Neuronal stem cell (in vitro differentiated cells): ENCODE measurements at regions not wholly inside any gene's neighbourhood (a gene's known extent, or its start where the extent isn't known, plus 50 kb on each side); places are given as distances from the start of the nearest gene placed in this dataset.
A peak's percentile ranks its signal among the peaks of the same experiment; 100 is the strongest.
"Not testable (repeated sequence)": the region's sequence is repeated elsewhere in the genome, so short reads cannot be mapped to it uniquely, and the experiment has no call there.

Experiments used
- DNase-seq: peaks from one replicate; pipeline ENCODE4 v3.0.0-alpha.2; 2013; ENCODE audit warnings: low spot score
- H2AFZ ChIP-seq: one replicate; pipeline ENCODE4 v1.6.1; 2013; ENCODE audit warnings: mild to moderate bottlenecking, low read length, inconsistent platforms
- H2AK5ac ChIP-seq: 2 replicates; pipeline ENCODE4 v1.6.1; 2013; ENCODE audit warnings: low read depth, mild to moderate bottlenecking, inconsistent platforms, low read length, moderate library complexity, mixed read lengths
- H2BK120ac ChIP-seq: 2 replicates; pipeline ENCODE4 v1.6.1; 2013; ENCODE audit warnings: low read depth, mild to moderate bottlenecking, inconsistent platforms, low read length, moderate library complexity, mixed read lengths
- H2BK12ac ChIP-seq: one replicate; pipeline ENCODE4 v1.6.1; 2013; ENCODE audit warnings: low read length, inconsistent platforms
- H2BK15ac ChIP-seq: 2 replicates; pipeline ENCODE4 v1.6.1; 2013; ENCODE audit warnings: mild to moderate bottlenecking, low read length, inconsistent platforms, mixed read lengths
- H2BK5ac ChIP-seq: one replicate; pipeline ENCODE4 v1.6.1; 2013; ENCODE audit warnings: inconsistent platforms, mild to moderate bottlenecking, low read length, moderate library complexity
- H3K14ac ChIP-seq: one replicate; pipeline ENCODE4 v1.6.1; 2013; ENCODE audit warnings: low read length, inconsistent platforms
- H3K18ac ChIP-seq: 2 replicates; pipeline ENCODE4 v1.6.1; 2013; ENCODE audit warnings: low read length, inconsistent platforms
- H3K23ac ChIP-seq: 2 replicates; pipeline ENCODE4 v1.6.1; 2013; ENCODE audit warnings: low read depth, mild to moderate bottlenecking, mixed read lengths, low read length, inconsistent platforms; ENCODE audit not compliant: poor library complexity
- H3K27ac ChIP-seq: replicated peaks from 3 replicates; pipeline ENCODE4 v1.5.1; 2013; ENCODE audit warnings: low read length, inconsistent platforms
- H3K27me3 ChIP-seq, 3 experiments: 2 replicates each; pipeline ENCODE4 v1.6.1; 2013; ENCODE audit warnings: low read length in 3 of 3, mild to moderate bottlenecking in 2 of 3, inconsistent platforms in 1 of 3, low read depth in 1 of 3, mixed read lengths in 1 of 3, moderate library complexity in 1 of 3; ENCODE audit not compliant: control insufficient read depth in 3 of 3, insufficient read depth in 3 of 3
- H3K36me3 ChIP-seq, 2 donors: replicated peaks in 1 of 2; 2 replicates each; pipeline ENCODE4 v1.6.1; 2013; ENCODE audit warnings: low read length in 2 of 2; ENCODE audit not compliant: control insufficient read depth in 2 of 2, insufficient read depth in 2 of 2
- H3K4ac ChIP-seq: 2 replicates; pipeline ENCODE4 v1.6.1; 2013; ENCODE audit warnings: inconsistent platforms, mild to moderate bottlenecking, low read length, moderate library complexity
- H3K4me1 ChIP-seq, 2 donors: 1 replicate in 1 of 2; 2 replicates in 1 of 2; pipeline ENCODE4 v1.6.1; 2013; ENCODE audit warnings: low read length in 2 of 2, low read depth in 1 of 2; ENCODE audit not compliant: control insufficient read depth in 2 of 2, insufficient read depth in 1 of 2
- H3K4me2 ChIP-seq: one replicate; pipeline ENCODE4 v1.6.1; 2013; ENCODE audit warnings: mild to moderate bottlenecking, low read length, inconsistent platforms; ENCODE audit not compliant: insufficient read depth, poor library complexity, severe bottlenecking
- H3K4me3 ChIP-seq, 2 donors: 2 replicates each; pipeline ENCODE4 v1.5.1; 2013; ENCODE audit warnings: low read length in 2 of 2, mild to moderate bottlenecking in 2 of 2, inconsistent platforms in 1 of 2, moderate library complexity in 1 of 2
- H3K79me1 ChIP-seq: one replicate; pipeline ENCODE4 v1.6.1; 2013; ENCODE audit warnings: low read depth, mild to moderate bottlenecking, inconsistent platforms, low read length, moderate library complexity
- H3K9ac ChIP-seq: one replicate; pipeline ENCODE4 v1.6.1; 2013; ENCODE audit warnings: mild to moderate bottlenecking, low read depth, low read length, inconsistent platforms; ENCODE audit not compliant: poor library complexity
- H3K9me3 ChIP-seq, 2 donors: replicated peaks in 1 of 2; 2 replicates each; pipeline versions ENCODE3 to v1.6.1; 2013; ENCODE audit warnings: low read length in 2 of 2, mild to moderate bottlenecking in 2 of 2, inconsistent platforms in 1 of 2, low read depth in 1 of 2, mixed read lengths in 1 of 2, moderate library complexity in 1 of 2; ENCODE audit not compliant: control insufficient read depth in 2 of 2, insufficient read depth in 1 of 2
- H4K8ac ChIP-seq: one replicate; pipeline ENCODE4 v1.6.1; 2013; ENCODE audit warnings: low read depth, mild to moderate bottlenecking, inconsistent platforms, low read length, moderate library complexity
- H4K91ac ChIP-seq: one replicate; pipeline ENCODE4 v1.6.1; 2013; ENCODE audit warnings: low read length, low read depth, mild to moderate bottlenecking, inconsistent platforms; ENCODE audit not compliant: poor library complexity
- WGBS, 2 donors: extraction: QIAGEN DNeasy Blood & Tissue Kit; methylation state at CpG; one replicate each; pipeline ENCODE4 v1.1.7; 2013; ENCODE audit warnings: missing lambda C conversion rate in 2 of 2, mixed read lengths in 1 of 2; ENCODE audit not compliant: insufficient read length in 2 of 2, insufficient replicate concordance in 1 of 2; ENCODE audit errors: extremely low coverage in 2 of 2; 5-methylcytosine and 5-hydroxymethylcytosine counted together

DNA sequence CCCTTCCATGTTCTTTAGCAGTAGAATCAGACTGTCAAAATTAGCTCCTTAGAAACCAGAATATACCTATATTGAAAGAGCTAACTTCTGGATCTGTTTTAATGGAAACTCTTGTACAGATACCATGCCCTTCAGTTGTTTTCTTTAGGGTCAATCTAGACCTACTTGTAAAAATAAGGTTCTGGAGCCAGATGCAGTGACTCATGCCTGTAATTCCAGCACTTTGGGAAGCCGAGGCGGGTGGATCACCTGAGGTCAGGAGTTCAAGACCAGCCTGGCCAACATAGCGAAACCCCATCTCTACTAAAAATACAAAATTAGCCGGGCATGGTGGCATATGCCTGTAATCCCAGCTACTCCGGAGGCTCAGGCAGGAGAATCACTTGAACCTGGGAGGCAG, 146.0 kb upstream of the SOD1 start:
- not testable (repeated sequence) for H3K14ac ChIP-seq, H2AFZ ChIP-seq, H4K8ac ChIP-seq, DNase-seq, H3K27ac ChIP-seq, H3K23ac ChIP-seq, H2BK12ac ChIP-seq, H4K91ac ChIP-seq, H2AK5ac ChIP-seq, H3K18ac ChIP-seq, H2BK15ac ChIP-seq, H2BK120ac ChIP-seq, H3K79me1 ChIP-seq, H2BK5ac ChIP-seq, H3K27me3 ChIP-seq, H3K4me2 ChIP-seq, H3K4me3 ChIP-seq, H3K4ac ChIP-seq, H3K9me3 ChIP-seq, H3K9ac ChIP-seq
- Histone ChIP-seq H3K4me1 (peaks cover 2 to 16% of the 10 kb centered on the region in 2 donors), H3K36me3 (peaks cover 0 to 16% of the 10 kb centered on the region in 2 donors)
- no CpG with 5 or more reads among the region's 5 CpGs for WGBS, 2 donors

DNA sequence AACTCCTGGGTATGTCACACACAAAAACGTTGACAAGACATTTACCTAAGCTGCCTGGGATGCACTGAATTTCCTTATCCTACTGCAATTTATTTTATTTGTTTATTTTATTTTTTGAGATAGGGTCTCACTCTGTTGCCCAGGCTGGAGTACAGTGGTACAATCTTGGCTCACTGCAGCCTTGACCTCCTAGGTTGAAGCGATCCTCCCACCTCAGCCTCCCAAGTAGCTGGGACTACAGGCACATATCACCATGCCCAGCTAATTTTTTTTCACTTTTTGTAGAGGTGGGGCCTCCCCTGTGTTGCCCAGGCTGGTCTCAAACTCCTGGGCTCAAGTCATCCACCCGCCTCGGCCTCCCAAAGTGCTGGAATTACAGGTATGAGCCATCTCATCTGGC, 147.5 kb upstream of the SOD1 start:
- not testable (repeated sequence) for H3K4ac ChIP-seq, H3K4me3 ChIP-seq, H3K27me3 ChIP-seq, H2BK12ac ChIP-seq, H2BK120ac ChIP-seq, H3K23ac ChIP-seq, H3K14ac ChIP-seq, H2AK5ac ChIP-seq, H3K27ac ChIP-seq, H3K9me3 ChIP-seq, H3K18ac ChIP-seq, H4K8ac ChIP-seq, H2BK5ac ChIP-seq, H3K4me2 ChIP-seq, H2AFZ ChIP-seq, DNase-seq, H3K9ac ChIP-seq, H2BK15ac ChIP-seq, H4K91ac ChIP-seq, H3K79me1 ChIP-seq
- WGBS, 2 donors: no CpG with 5 or more reads among the region's 4 CpGs
- H3K36me3 ChIP-seq: peaks cover 0 to 15% of the 10 kb centered on the region in 2 donors
- peaks cover 2 to 16% of the 10 kb centered on the region in 2 donors for H3K4me1 ChIP-seq

DNA sequence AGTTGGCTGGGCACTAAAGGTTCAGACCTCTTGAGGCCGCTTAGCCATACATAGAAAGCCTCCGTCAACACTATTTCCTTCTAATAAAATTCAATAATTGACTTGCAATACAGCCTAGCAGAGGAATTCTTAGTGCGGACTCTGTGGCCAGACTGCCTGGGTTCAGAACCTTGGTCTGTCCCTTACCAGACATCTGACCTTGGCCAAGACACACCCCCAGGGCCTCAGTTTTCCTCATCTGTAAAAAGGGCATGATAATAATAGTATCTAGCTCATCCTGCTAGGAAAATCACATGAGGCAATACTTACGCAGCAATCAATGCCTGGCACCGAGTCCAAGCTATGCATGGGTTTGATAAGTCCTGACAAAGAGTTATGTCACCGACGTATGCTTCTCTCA, 148.2 kb upstream of the SOD1 start:
- Histone ChIP-seq H3K18ac (no peak overlapping the region), H2AFZ (no peak overlapping the region), H3K4ac (no peak overlapping the region), H3K36me3 (peaks cover 0 to 15% of the 10 kb centered on the region in 2 donors), H3K4me3 (no peak overlapping the region), H3K9me3 (no peaks in the 10 kb centered on the region), H2BK5ac (no peak overlapping the region), H3K23ac (no peak overlapping the region), H2BK12ac (no peak overlapping the region), H2BK15ac (no peak overlapping the region), H3K4me2 (no peak overlapping the region), H3K14ac (no peak overlapping the region), H4K91ac (no peak overlapping the region), H4K8ac (no peak overlapping the region), H2BK120ac (no peak overlapping the region), H3K27ac (no peak overlapping the region), H3K27me3 (no peaks in the 10 kb centered on the region), H3K9ac (no peak overlapping the region), H3K4me1 (peaks cover 2 to 16% of the 10 kb centered on the region in 2 donors), H3K79me1 (no peaks in the 10 kb centered on the region), H2AK5ac (no peak overlapping the region)
- WGBS, 2 donors: no CpG with 5 or more reads among the region's 7 CpGs
- DNase-seq: no peak

DNA sequence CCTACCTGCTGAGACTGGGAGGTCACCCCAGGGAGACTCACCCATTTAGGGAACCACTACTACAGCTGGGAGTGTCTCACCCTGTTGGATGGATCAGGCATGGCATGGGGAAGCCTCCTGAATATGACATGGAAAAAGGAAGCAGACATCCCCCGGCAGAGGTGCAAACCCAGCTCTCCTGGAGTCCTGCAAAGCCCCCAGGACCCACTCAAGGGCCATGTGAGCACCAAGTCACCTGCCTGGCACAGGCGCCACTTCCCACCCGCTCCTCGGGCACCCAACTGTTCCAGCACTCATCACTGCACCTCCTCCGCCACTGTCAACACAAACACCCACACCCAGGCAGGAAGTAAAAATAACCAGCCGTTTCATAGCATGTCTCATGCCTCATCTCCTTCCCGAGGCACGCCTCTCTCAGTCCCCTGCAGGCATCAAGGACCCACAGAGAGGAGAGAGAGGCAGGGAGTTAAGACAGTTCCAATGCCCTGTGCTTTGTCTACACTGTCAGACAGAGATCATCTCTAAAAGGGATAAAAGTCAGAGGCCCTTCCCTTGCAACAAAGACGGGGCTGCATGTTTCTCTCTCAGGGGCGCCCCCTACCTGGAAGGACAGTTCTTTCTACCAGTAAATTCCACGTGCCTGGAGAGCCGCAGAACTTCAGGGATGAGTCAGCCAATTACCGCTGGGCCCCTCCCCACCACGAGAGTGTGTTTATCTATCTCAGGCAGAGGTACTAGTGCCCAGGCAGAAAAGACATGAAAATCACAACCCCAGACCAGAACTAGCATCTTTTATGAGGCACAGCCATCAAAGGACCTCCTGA, 150.1 kb upstream of the SOD1 start:
- WGBS, 2 donors: no CpG with 5 or more reads among the region's 14 CpGs
- Histone ChIP-seq H3K9me3 (no peaks in the 10 kb centered on the region), H3K18ac (peak overlapping the region; percentile 35), H4K8ac (no peak overlapping the region), H2AFZ (no peak overlapping the region), H3K23ac (no peak overlapping the region), H3K27me3 (no peaks in the 10 kb centered on the region), H3K4me2 (no peak overlapping the region), H3K4ac (peak overlapping the region; percentile 5), H3K4me1 (peaks cover 0 to 8% of the 10 kb centered on the region in 2 donors), H3K9ac (no peak overlapping the region), H2BK5ac (peak overlapping the region; percentile 72), H3K36me3 (peaks cover 0 to 15% of the 10 kb centered on the region in 2 donors), H4K91ac (no peak overlapping the region), H2BK120ac (no peak overlapping the region), H3K4me3 (no peak overlapping the region), H2BK15ac (no peak overlapping the region), H3K14ac (no peak overlapping the region), H3K27ac (no peak overlapping the region), H2AK5ac (no peak overlapping the region), H3K79me1 (no peaks in the 10 kb centered on the region), H2BK12ac (no peak overlapping the region)
- no peak for DNase-seq
